ENCODE measurements at regions not wholly inside any gene's neighbourhood (a gene's known extent, or its start where the extent isn't known, plus 50 kb on each side); places are given as distances from the start of the nearest gene placed in this dataset.
"Not testable (repeated sequence)": the region's sequence is repeated elsewhere in the genome, so short reads cannot be mapped to it uniquely, and the experiment has no call there.

DNA sequence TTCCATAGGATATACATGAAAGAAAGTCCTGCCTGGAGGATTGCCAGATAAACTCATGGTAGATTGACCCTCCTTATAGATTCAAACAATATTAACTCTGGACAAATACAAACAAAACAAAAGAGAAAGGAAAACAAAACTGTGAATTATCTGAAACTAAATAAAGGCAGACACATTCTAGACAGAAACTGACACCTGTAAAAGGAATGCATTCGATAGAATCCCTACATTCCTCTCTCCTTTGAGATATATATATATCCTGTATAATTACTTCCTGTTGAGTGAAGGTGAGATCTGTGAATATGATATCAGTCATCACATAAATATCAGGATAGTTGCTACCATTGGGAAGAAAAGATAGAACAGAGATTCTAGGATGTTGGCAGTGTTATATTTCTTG lies 948.4 kb upstream of the ATXN7L3B start:
- ChIA-PET POLR2A (ENCODE audit: partially characterized antibody) (no interaction called here), CTCF (ENCODE audit: partially characterized antibody) (no interaction called here)
- Mint-ChIP-seq H3K4me3 (no peak overlapping the region), H3K27me3 (no peaks in the 10 kb centered on the region), H3K4me1 (no peaks in the 10 kb centered on the region), H3K9me3 (peaks cover 0 to 12% (median 4%) of the 10 kb centered on the region in 8 donors), H3K36me3 (no peaks in the 10 kb centered on the region), H3K27ac (no peak overlapping the region)
- no peaks in the 10 kb centered on the region for H3K36me3 ChIP-seq (ENCODE audit: insufficient read depth, low read length)
- intact Hi-C loops (cut with micrococcal nuclease) = no loop called here
- no peaks in the 10 kb centered on the region for H3K27me3 ChIP-seq (ENCODE audit: insufficient read depth, low read length)
- DNase-seq = no peak
- no peaks in the 10 kb centered on the region for H3K4me1 ChIP-seq (ENCODE audit: insufficient read depth, low read length)
- no peak overlapping the region for H3K27ac ChIP-seq (ENCODE audit: low read depth, low read length)
- no peak overlapping the region for H3K4me3 ChIP-seq (ENCODE audit: low read length in 2 of 2)
- H3K9me3 ChIP-seq (ENCODE audit: control insufficient read depth in 1 of 2, low read length in 2 of 2) = no peaks in the 10 kb centered on the region

DNA sequence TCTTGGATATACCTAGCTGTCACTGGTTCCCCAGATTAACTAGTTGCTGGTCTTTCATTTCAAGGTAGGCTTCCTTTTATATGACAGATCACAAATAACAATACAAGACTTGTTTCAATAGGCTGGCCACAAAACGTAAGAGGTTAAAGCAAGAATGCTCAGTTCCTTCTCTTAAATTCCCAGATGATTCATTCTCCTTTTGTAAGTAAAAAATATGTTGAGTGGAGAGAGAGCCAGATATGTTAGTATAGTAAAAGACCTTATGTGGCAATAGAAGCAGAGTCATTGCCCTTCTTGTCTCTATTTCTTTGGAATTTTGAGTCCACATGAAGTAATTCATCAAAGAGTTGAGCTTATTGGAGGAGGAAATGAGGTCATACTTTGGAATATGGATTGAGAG lies 939.0 kb upstream of the ATXN7L3B start:
- H3K4me3 Mint-ChIP-seq = no peak overlapping the region
- intact Hi-C loops (cut with micrococcal nuclease) = no loop called here
- H3K9me3 Mint-ChIP-seq = peaks cover 0 to 6% (median 3%) of the 10 kb centered on the region in 8 donors
- H3K36me3 ChIP-seq (ENCODE audit: insufficient read depth, low read length) = no peaks in the 10 kb centered on the region
- H3K9me3 ChIP-seq (ENCODE audit: control insufficient read depth in 1 of 2, low read length in 2 of 2) = no peaks in the 10 kb centered on the region
- ChIA-PET POLR2A (ENCODE audit: partially characterized antibody) (no interaction called here), CTCF (ENCODE audit: partially characterized antibody) (no interaction called here)
- no peaks in the 10 kb centered on the region for H3K4me1 ChIP-seq (ENCODE audit: insufficient read depth, low read length)
- H3K4me3 ChIP-seq (ENCODE audit: low read length in 2 of 2) = no peak overlapping the region
- H3K4me1 Mint-ChIP-seq = no peaks in the 10 kb centered on the region
- H3K27ac Mint-ChIP-seq = no peak overlapping the region
- no peaks in the 10 kb centered on the region for H3K27me3 Mint-ChIP-seq
- no peak overlapping the region for H3K27ac ChIP-seq (ENCODE audit: low read depth, low read length)
- DNase-seq = no peak
- no peaks in the 10 kb centered on the region for H3K36me3 Mint-ChIP-seq
- H3K27me3 ChIP-seq (ENCODE audit: insufficient read depth, low read length) = no peaks in the 10 kb centered on the region

DNA sequence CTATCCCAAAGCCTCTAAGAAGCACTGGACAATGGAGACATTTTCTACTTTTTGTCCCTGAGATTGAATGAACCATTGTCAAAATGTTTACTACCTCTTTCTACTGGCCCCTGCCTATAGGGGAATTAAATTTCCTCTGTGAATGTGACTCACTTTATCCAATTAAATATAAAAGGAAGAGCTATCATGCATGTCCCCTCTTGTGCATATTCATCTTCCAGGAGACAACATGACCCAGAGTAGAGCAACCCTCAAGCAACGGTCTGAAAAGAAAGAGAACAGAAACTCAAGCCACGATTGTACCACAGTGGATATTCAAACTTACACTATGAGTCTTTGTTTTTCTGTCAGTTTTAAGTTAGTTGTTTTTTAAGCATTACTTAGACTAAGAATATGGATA lies 938.4 kb upstream of the ATXN7L3B start:
- no peaks in the 10 kb centered on the region for H3K27me3 ChIP-seq (ENCODE audit: insufficient read depth, low read length)
- Mint-ChIP-seq H3K27ac (no peak overlapping the region), H3K36me3 (no peaks in the 10 kb centered on the region), H3K4me3 (no peak overlapping the region), H3K4me1 (no peaks in the 10 kb centered on the region), H3K9me3 (peaks cover 0 to 6% (median 3%) of the 10 kb centered on the region in 8 donors), H3K27me3 (no peaks in the 10 kb centered on the region)
- POLR2A ChIA-PET (ENCODE audit: partially characterized antibody) = no interaction called here
- intact Hi-C loops (cut with micrococcal nuclease) = no loop called here
- no peaks in the 10 kb centered on the region for H3K36me3 ChIP-seq (ENCODE audit: insufficient read depth, low read length)
- no peak overlapping the region for H3K4me3 ChIP-seq (ENCODE audit: low read length in 2 of 2)
- CTCF ChIA-PET (ENCODE audit: partially characterized antibody) = no interaction called here
- no peak for DNase-seq
- H3K27ac ChIP-seq (ENCODE audit: low read depth, low read length) = no peak overlapping the region
- no peaks in the 10 kb centered on the region for H3K4me1 ChIP-seq (ENCODE audit: insufficient read depth, low read length)
- H3K9me3 ChIP-seq (ENCODE audit: control insufficient read depth in 1 of 2, low read length in 2 of 2) = no peaks in the 10 kb centered on the region

DNA sequence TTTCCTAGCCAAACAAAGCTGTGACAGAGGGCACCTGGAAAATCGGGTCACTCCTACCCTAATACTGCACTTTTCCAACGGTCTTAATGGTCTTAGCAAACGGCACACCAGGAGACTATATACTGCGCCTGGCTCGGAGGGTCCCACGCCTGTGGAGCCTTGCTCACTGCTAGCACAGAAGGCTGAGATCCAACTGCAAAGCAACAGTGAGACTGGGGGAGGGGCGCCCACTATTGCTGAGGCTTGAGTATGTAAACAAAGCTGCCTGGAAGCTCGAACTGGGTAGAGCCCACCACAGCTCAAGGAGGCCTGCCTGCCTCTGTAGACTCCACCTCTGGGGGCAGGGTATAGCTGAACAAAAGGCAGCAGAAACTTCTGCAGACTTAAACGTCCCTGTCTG lies 931.7 kb upstream of the ATXN7L3B start:
- H3K36me3 ChIP-seq (ENCODE audit: insufficient read depth, low read length); H3K4me1 ChIP-seq (ENCODE audit: insufficient read depth, low read length); POLR2A ChIA-PET (ENCODE audit: partially characterized antibody); H3K27me3 ChIP-seq (ENCODE audit: insufficient read depth, low read length); H3K36me3 Mint-ChIP-seq; H3K27ac Mint-ChIP-seq; H3K4me3 Mint-ChIP-seq; DNase-seq; H3K9me3 ChIP-seq (ENCODE audit: control insufficient read depth in 1 of 2, low read length in 2 of 2); H3K4me3 ChIP-seq (ENCODE audit: low read length in 2 of 2); H3K4me1 Mint-ChIP-seq; intact Hi-C loops (cut with micrococcal nuclease); CTCF ChIA-PET (ENCODE audit: partially characterized antibody); H3K27ac ChIP-seq (ENCODE audit: low read depth, low read length); H3K27me3 Mint-ChIP-seq: not testable (repeated sequence)
- H3K9me3 Mint-ChIP-seq = peaks cover 0 to 15% (median 6%) of the 10 kb centered on the region in 8 donors

DNA sequence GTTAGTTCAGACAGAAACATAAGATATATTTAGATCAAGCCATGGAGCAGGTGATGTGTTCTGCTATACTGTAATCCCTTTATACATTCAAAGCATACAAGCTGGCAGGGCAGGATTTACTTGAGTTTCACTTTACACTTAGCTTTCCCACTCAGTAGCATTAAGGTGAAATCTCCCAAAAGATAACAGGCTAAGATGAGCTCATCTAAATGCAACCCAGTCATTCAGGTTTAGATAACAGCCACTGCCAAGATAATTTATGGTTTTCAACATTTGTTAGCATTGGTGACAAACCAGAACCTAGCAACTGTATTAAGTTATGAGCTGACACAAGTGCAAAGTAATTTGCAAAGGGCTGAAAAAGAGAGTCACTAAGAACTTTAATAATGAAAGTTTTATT lies 925.1 kb upstream of the ATXN7L3B start:
- no peaks in the 10 kb centered on the region for H3K27me3 ChIP-seq (ENCODE audit: insufficient read depth, low read length)
- ChIA-PET CTCF (ENCODE audit: partially characterized antibody) (no interaction called here), POLR2A (ENCODE audit: partially characterized antibody) (no interaction called here)
- Mint-ChIP-seq H3K9me3 (peaks cover 0 to 14% (median 7%) of the 10 kb centered on the region in 8 donors), H3K4me1 (no peaks in the 10 kb centered on the region), H3K4me3 (no peak overlapping the region), H3K27ac (no peak overlapping the region), H3K27me3 (no peaks in the 10 kb centered on the region), H3K36me3 (no peaks in the 10 kb centered on the region)
- no peak overlapping the region for H3K27ac ChIP-seq (ENCODE audit: low read depth, low read length)
- no peaks in the 10 kb centered on the region for H3K4me1 ChIP-seq (ENCODE audit: insufficient read depth, low read length)
- H3K4me3 ChIP-seq (ENCODE audit: low read length in 2 of 2) = no peak overlapping the region
- H3K36me3 ChIP-seq (ENCODE audit: insufficient read depth, low read length) = no peaks in the 10 kb centered on the region
- DNase-seq = no peak
- intact Hi-C loops (cut with micrococcal nuclease) = no loop called here
- no peaks in the 10 kb centered on the region for H3K9me3 ChIP-seq (ENCODE audit: control insufficient read depth in 1 of 2, low read length in 2 of 2)

DNA sequence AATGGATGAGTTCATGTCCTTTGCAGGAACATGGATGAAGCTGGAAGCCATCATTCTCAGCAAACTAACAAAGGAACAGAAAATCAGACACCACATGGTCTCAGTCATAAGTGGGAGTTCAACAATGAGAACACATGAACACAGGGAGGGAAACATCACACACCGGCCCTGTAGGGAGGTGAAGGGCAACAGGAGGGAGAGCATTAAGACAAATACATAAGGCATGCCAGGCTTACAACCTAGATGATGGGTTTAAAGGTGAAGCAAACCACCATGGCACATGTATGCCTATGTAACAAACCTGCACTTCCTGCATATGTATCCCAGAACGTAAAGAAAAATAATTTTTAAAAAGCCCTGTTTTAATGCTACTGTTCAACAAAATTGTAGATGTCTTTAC lies 914.2 kb upstream of the ATXN7L3B start:
- no peak overlapping the region for H3K27ac ChIP-seq (ENCODE audit: low read depth, low read length)

DNA sequence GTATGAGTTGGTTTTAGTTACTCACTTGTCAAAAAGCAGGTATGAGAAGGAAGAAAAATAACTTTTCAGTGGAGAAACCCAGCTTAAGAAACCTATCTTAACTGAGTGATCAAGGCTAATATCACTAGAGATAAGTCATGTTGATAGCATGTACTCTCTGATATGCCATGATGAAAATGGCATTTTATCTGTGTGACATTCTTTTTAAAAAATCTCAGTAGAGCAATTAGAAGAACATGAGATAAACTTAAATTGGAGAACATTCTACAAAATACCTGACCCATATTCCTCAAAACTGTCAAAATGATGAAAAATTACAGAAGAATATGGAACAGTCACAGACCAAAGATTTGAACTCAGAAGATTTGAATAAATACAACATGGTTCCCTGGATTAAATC lies 912.4 kb upstream of the ATXN7L3B start:
- no peak for DNase-seq
- no peaks in the 10 kb centered on the region for H3K27me3 Mint-ChIP-seq
- H3K27ac Mint-ChIP-seq = no peak overlapping the region
- H3K4me1 ChIP-seq (ENCODE audit: insufficient read depth, low read length) = no peaks in the 10 kb centered on the region
- H3K36me3 Mint-ChIP-seq = no peaks in the 10 kb centered on the region
- ChIA-PET POLR2A (ENCODE audit: partially characterized antibody) (no interaction called here), CTCF (ENCODE audit: partially characterized antibody) (no interaction called here)
- no peak overlapping the region for H3K27ac ChIP-seq (ENCODE audit: low read depth, low read length)
- peaks cover 0 to 12% (median 4%) of the 10 kb centered on the region in 8 donors for H3K9me3 Mint-ChIP-seq
- no peaks in the 10 kb centered on the region for H3K27me3 ChIP-seq (ENCODE audit: insufficient read depth, low read length)
- no peak overlapping the region for H3K4me3 Mint-ChIP-seq
- no peaks in the 10 kb centered on the region for H3K9me3 ChIP-seq (ENCODE audit: control insufficient read depth in 1 of 2, low read length in 2 of 2)
- no peak overlapping the region for H3K4me3 ChIP-seq (ENCODE audit: low read length in 2 of 2)
- no peaks in the 10 kb centered on the region for H3K4me1 Mint-ChIP-seq
- intact Hi-C loops (cut with micrococcal nuclease) = no loop called here
- no peaks in the 10 kb centered on the region for H3K36me3 ChIP-seq (ENCODE audit: insufficient read depth, low read length)

More for the DNA sequence above, 914.2 kb upstream of the ATXN7L3B start:
- H3K4me1 ChIP-seq (ENCODE audit: insufficient read depth, low read length) = no peaks in the 10 kb centered on the region
- Mint-ChIP-seq H3K4me1 (no peaks in the 10 kb centered on the region), H3K36me3 (no peaks in the 10 kb centered on the region), H3K27ac (no peak overlapping the region), H3K4me3 (no peak overlapping the region), H3K27me3 (no peaks in the 10 kb centered on the region), H3K9me3 (peaks cover 0 to 12% (median 4%) of the 10 kb centered on the region in 8 donors)
- POLR2A ChIA-PET (ENCODE audit: partially characterized antibody) = no interaction called here
- no peaks in the 10 kb centered on the region for H3K27me3 ChIP-seq (ENCODE audit: insufficient read depth, low read length)
- intact Hi-C loops (cut with micrococcal nuclease) = no loop called here
- no peaks in the 10 kb centered on the region for H3K36me3 ChIP-seq (ENCODE audit: insufficient read depth, low read length)
- no peaks in the 10 kb centered on the region for H3K9me3 ChIP-seq (ENCODE audit: control insufficient read depth in 1 of 2, low read length in 2 of 2)
- DNase-seq = no peak
- no peak overlapping the region for H3K4me3 ChIP-seq (ENCODE audit: low read length in 2 of 2)
- CTCF ChIA-PET (ENCODE audit: partially characterized antibody) = no interaction called here

DNA sequence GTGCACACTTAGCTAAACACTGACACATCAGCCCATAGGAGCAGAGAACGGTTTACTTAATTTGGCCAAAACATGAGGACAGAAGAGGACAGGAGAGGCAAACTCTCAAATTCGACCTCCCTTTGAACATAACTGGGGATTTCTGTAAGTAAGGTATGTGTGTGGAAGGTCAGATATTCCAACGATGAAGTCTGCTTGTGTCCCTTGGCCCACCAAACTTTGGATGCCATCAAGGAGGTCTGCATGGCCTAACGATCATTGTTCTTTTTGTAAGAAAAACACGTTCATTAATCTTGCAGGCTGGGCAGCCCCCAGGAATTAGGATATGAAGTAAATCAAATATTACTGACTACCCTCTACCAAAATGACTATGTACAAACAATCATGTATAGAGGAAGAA lies 908.5 kb upstream of the ATXN7L3B start:
- no peak overlapping the region for H3K27ac ChIP-seq (ENCODE audit: low read depth, low read length)
- POLR2A ChIA-PET (ENCODE audit: partially characterized antibody) = interaction anchor here (1.1 kb wide), 1 partner anchor 15 kb away, joined by 3 read pairs; no protein-coding TSS in a partner anchor
- DNase-seq = no peak
- Mint-ChIP-seq H3K4me1 (no peaks in the 10 kb centered on the region), H3K9me3 (peaks cover 0 to 2% (median 0%) of the 10 kb centered on the region in 8 donors), H3K36me3 (no peaks in the 10 kb centered on the region), H3K27me3 (no peaks in the 10 kb centered on the region), H3K4me3 (no peak overlapping the region), H3K27ac (no peak overlapping the region)
- H3K36me3 ChIP-seq (ENCODE audit: insufficient read depth, low read length) = no peaks in the 10 kb centered on the region
- no peak overlapping the region for H3K4me3 ChIP-seq (ENCODE audit: low read length in 2 of 2)
- H3K9me3 ChIP-seq (ENCODE audit: control insufficient read depth in 1 of 2, low read length in 2 of 2) = no peaks in the 10 kb centered on the region
- H3K27me3 ChIP-seq (ENCODE audit: insufficient read depth, low read length) = no peaks in the 10 kb centered on the region
- CTCF ChIA-PET (ENCODE audit: partially characterized antibody) = no interaction called here
- intact Hi-C loops (cut with micrococcal nuclease) = no loop called here
- no peaks in the 10 kb centered on the region for H3K4me1 ChIP-seq (ENCODE audit: insufficient read depth, low read length)
